HCT116 (cell line): ENCODE measurements at regions not wholly inside any gene's neighbourhood (a gene's known extent, or its start where the extent isn't known, plus 50 kb on each side); places are given as distances from the start of the nearest gene placed in this dataset.

Experiments
- CTCF ChIP-seq, 3 experiments: fragments of 200-600 bp in 1 of 3; sonication (generic) in 1 of 3; IDR thresholded peaks in 2 of 3; conservative IDR thresholded peaks in 1 of 3; 2 replicates each; pipeline ENCODE4 v1.5.1; 2012 to 2017; ENCODE audit warnings: low read depth in 2 of 3, low read length in 2 of 3, antibody characterized with exemption in 1 of 3, borderline replicate concordance in 1 of 3, control low read depth in 1 of 3, mild to moderate bottlenecking in 1 of 3, mixed read lengths in 1 of 3, mixed run types in 1 of 3, moderate library complexity in 1 of 3; ENCODE audit not compliant: insufficient read depth in 1 of 3
- EZH2 ChIP-seq: fragments of 200-600 bp; sonication (generic); IDR thresholded peaks from 2 replicates; pipeline ENCODE4 v1.6.1; 2017; ENCODE audit warnings: antibody characterized with exemption, mixed run types
- EZH2phosphoT487 ChIP-seq: fragments of 200-600 bp; IDR thresholded peaks from 2 replicates; pipeline ENCODE4 v1.6.1; 2018; ENCODE audit warnings: antibody characterized with exemption, borderline replicate concordance
- FOSL1 ChIP-seq: IDR thresholded peaks from 2 replicates; pipeline ENCODE4 v1.6.1; 2012; ENCODE audit warnings: low read depth
- JUND ChIP-seq: IDR thresholded peaks from 2 replicates; pipeline ENCODE4 v1.6.1; 2012
- MAX ChIP-seq: IDR thresholded peaks from 2 replicates; pipeline ENCODE4 v1.6.1; 2012
- POLR2A ChIP-seq: IDR thresholded peaks from 2 replicates; pipeline ENCODE4 v1.7.0; 2011; ENCODE audit warnings: borderline replicate concordance; ENCODE audit not compliant: insufficient read depth, insufficient read length; ENCODE audit errors: extremely low read depth
- POLR2AphosphoS5 ChIP-seq: IDR thresholded peaks from 2 replicates; pipeline ENCODE4 v1.6.1; 2011; ENCODE audit warnings: mild to moderate bottlenecking, low read depth, low read length, moderate library complexity
- REST ChIP-seq: IDR thresholded peaks from 2 replicates; pipeline ENCODE4 v1.6.1; 2012; ENCODE audit warnings: low read depth
- SIN3A ChIP-seq: IDR thresholded peaks from 2 replicates; pipeline ENCODE4 v1.6.1; 2012; ENCODE audit warnings: low read depth
- SP1 ChIP-seq: IDR thresholded peaks from 2 replicates; pipeline ENCODE4 v1.6.1; 2012; ENCODE audit warnings: low read depth
- TCF7L2 ChIP-seq: IDR thresholded peaks from 2 replicates; pipeline ENCODE4 v1.7.0; 2011; ENCODE audit warnings: borderline replicate concordance, inconsistent platforms; ENCODE audit not compliant: insufficient read depth, insufficient read length; ENCODE audit errors: extremely low read depth
- YY1 ChIP-seq: IDR thresholded peaks from 2 replicates; pipeline ENCODE4 v1.6.1; 2011; ENCODE audit warnings: low read length, low read depth, moderate library complexity, mild to moderate bottlenecking; ENCODE audit not compliant: insufficient replicate concordance; ENCODE audit errors: extremely low read depth
- ZNF274 ChIP-seq: fragments of 200-500 bp; sonication (Bioruptor generic); IDR thresholded peaks from 2 replicates; pipeline ENCODE4 v1.6.1; 2014; ENCODE audit warnings: mild to moderate bottlenecking, low read depth, low read length, inconsistent platforms

GRCh38 chr2:139033300-139033699, 253.1 kb upstream of the NXPH2 start:
- TF ChIP-seq POLR2AphosphoS5 = no peak
- no peak for TF ChIP-seq CTCF (IDR thresholded peaks at IDR 0.05 in 2 of 3, conservative IDR thresholded peaks at IDR 0.05 in 1 of 3; ENCODE audit: borderline replicate concordance in 1 of 3, insufficient read depth in 1 of 3, low read depth in 2 of 3, low read length in 2 of 3)
- TF ChIP-seq EZH2 = no peak
- TF ChIP-seq MAX = no peak
- no peak for TF ChIP-seq POLR2A
- no peak for TF ChIP-seq EZH2phosphoT487
- no peak for TF ChIP-seq JUND
- no peak for TF ChIP-seq TCF7L2
- TF ChIP-seq SIN3A = no peak
- TF ChIP-seq SP1 = no peak
- TF ChIP-seq ZNF274 = no peak
- TF ChIP-seq REST = no peak
- TF ChIP-seq YY1 = no peak
- no peak for TF ChIP-seq FOSL1
